ENCODE measurements at regions not wholly inside any gene's neighbourhood (a gene's known extent, or its start where the extent isn't known, plus 50 kb on each side); places are given as distances from the start of the nearest gene placed in this dataset.

- no peaks in the 10 kb centered on the region for H3K27me3 ChIP-seq
- H3K9ac ChIP-seq = no peak overlapping the region
- H3K9me3 ChIP-seq = no peaks in the 10 kb centered on the region
- H3K4me1 ChIP-seq = no peaks in the 10 kb centered on the region
- no peak overlapping the region for H3K27ac ChIP-seq
- TF ChIP-seq Cebpa-rat (IDR thresholded peaks at IDR 0.05) = no peak
- H3K36me3 ChIP-seq = no peaks in the 10 kb centered on the region
- H3K4me3 ChIP-seq = no peak overlapping the region
- H3K4me2 ChIP-seq = no peak overlapping the region
- H4K20me1 ChIP-seq = no peaks in the 10 kb centered on the region
Observed at GRCh38 chr12:114968727-114969126, 284.8 kb upstream of the TBX3 start.

- Histone ChIP-seq H4K20me1 (no peaks in the 10 kb centered on the region), H3K27ac (no peak overlapping the region)
- TF ChIP-seq Cebpa-rat (IDR thresholded peaks at IDR 0.05) = no peak
Observed at GRCh38 chr12:114967151-114967550, 283.2 kb upstream of the TBX3 start.

GRCh38 chr12:114964841-114965240 lies 280.9 kb upstream of the TBX3 start:
- H3K4me1 ChIP-seq = no peaks in the 10 kb centered on the region
- no peaks in the 10 kb centered on the region for H4K20me1 ChIP-seq
- no peaks in the 10 kb centered on the region for H3K27me3 ChIP-seq
- H3K4me3 ChIP-seq = no peak overlapping the region
- no peak overlapping the region for H3K4me2 ChIP-seq
- H3K9ac ChIP-seq = no peak overlapping the region
- no peaks in the 10 kb centered on the region for H3K36me3 ChIP-seq
- no peak overlapping the region for H3K27ac ChIP-seq
- TF ChIP-seq Cebpa-rat (IDR thresholded peaks at IDR 0.05) = no peak
- no peaks in the 10 kb centered on the region for H3K9me3 ChIP-seq

More at GRCh38 chr12:114967151-114967550, 283.2 kb upstream of the TBX3 start:
- H3K9me3 ChIP-seq = no peaks in the 10 kb centered on the region
- no peak overlapping the region for H3K9ac ChIP-seq
- H3K4me3 ChIP-seq = no peak overlapping the region
- H3K36me3 ChIP-seq = no peaks in the 10 kb centered on the region
- no peak overlapping the region for H3K4me2 ChIP-seq
- no peaks in the 10 kb centered on the region for H3K4me1 ChIP-seq
- H3K27me3 ChIP-seq = no peaks in the 10 kb centered on the region

- H3K27me3 ChIP-seq = no peaks in the 10 kb centered on the region
- no peak overlapping the region for H3K4me2 ChIP-seq
- H4K20me1 ChIP-seq = no peaks in the 10 kb centered on the region
- no peak for TF ChIP-seq Cebpa-rat (IDR thresholded peaks at IDR 0.05)
- H3K36me3 ChIP-seq = no peaks in the 10 kb centered on the region
- no peak overlapping the region for H3K4me3 ChIP-seq
- no peak overlapping the region for H3K9ac ChIP-seq
- H3K4me1 ChIP-seq = no peaks in the 10 kb centered on the region
- no peak overlapping the region for H3K27ac ChIP-seq
- H3K9me3 ChIP-seq = no peaks in the 10 kb centered on the region
Observed at GRCh38 chr12:114963846-114964245, 279.9 kb upstream of the TBX3 start.

GRCh38 chr12:114961491-114961890 lies 277.5 kb upstream of the TBX3 start:
- no peaks in the 10 kb centered on the region for H3K36me3 ChIP-seq
- TF ChIP-seq Cebpa-rat (IDR thresholded peaks at IDR 0.05) = no peak
- no peaks in the 10 kb centered on the region for H3K9me3 ChIP-seq
- H3K27me3 ChIP-seq = no peaks in the 10 kb centered on the region
- no peak overlapping the region for H3K4me2 ChIP-seq
- H3K9ac ChIP-seq = no peak overlapping the region
- H3K4me1 ChIP-seq = no peaks in the 10 kb centered on the region
- H4K20me1 ChIP-seq = no peaks in the 10 kb centered on the region
- H3K27ac ChIP-seq = no peak overlapping the region
- H3K4me3 ChIP-seq = no peak overlapping the region

- H3K4me3 ChIP-seq = no peak overlapping the region
- no peaks in the 10 kb centered on the region for H3K27me3 ChIP-seq
- no peak overlapping the region for H3K27ac ChIP-seq
- H3K9ac ChIP-seq = no peak overlapping the region
- no peaks in the 10 kb centered on the region for H3K9me3 ChIP-seq
- no peaks in the 10 kb centered on the region for H3K36me3 ChIP-seq
- no peak for TF ChIP-seq Cebpa-rat (IDR thresholded peaks at IDR 0.05)
- no peaks in the 10 kb centered on the region for H4K20me1 ChIP-seq
- no peaks in the 10 kb centered on the region for H3K4me1 ChIP-seq
- no peak overlapping the region for H3K4me2 ChIP-seq
Observed at GRCh38 chr12:114958538-114958937, 274.6 kb upstream of the TBX3 start.

GRCh38 chr12:114957225-114957624 lies 273.2 kb upstream of the TBX3 start:
- no peak overlapping the region for H3K4me2 ChIP-seq
- no peaks in the 10 kb centered on the region for H4K20me1 ChIP-seq
- H3K4me3 ChIP-seq = no peak overlapping the region
- TF ChIP-seq Cebpa-rat (IDR thresholded peaks at IDR 0.05) = no peak
- no peaks in the 10 kb centered on the region for H3K36me3 ChIP-seq
- H3K27me3 ChIP-seq = no peaks in the 10 kb centered on the region
- H3K9ac ChIP-seq = no peak overlapping the region
- no peak overlapping the region for H3K27ac ChIP-seq
- no peaks in the 10 kb centered on the region for H3K4me1 ChIP-seq
- H3K9me3 ChIP-seq = no peaks in the 10 kb centered on the region

- H4K20me1 ChIP-seq = no peaks in the 10 kb centered on the region
- H3K9ac ChIP-seq = no peak overlapping the region
- H3K36me3 ChIP-seq = no peaks in the 10 kb centered on the region
- H3K4me2 ChIP-seq = no peak overlapping the region
- H3K9me3 ChIP-seq = no peaks in the 10 kb centered on the region
- TF ChIP-seq Cebpa-rat (IDR thresholded peaks at IDR 0.05) = no peak
- H3K4me1 ChIP-seq = no peaks in the 10 kb centered on the region
- H3K4me3 ChIP-seq = no peak overlapping the region
- H3K27me3 ChIP-seq = no peaks in the 10 kb centered on the region
- H3K27ac ChIP-seq = no peak overlapping the region
Observed at GRCh38 chr12:114955414-114956014, 271.5 kb upstream of the TBX3 start.

- Histone ChIP-seq H3K4me3 (no peak overlapping the region), H3K9ac (no peak overlapping the region), H3K36me3 (no peaks in the 10 kb centered on the region), H3K4me2 (no peak overlapping the region), H3K27ac (no peak overlapping the region), H3K9me3 (no peaks in the 10 kb centered on the region), H3K4me1 (no peaks in the 10 kb centered on the region), H4K20me1 (no peaks in the 10 kb centered on the region), H3K27me3 (no peaks in the 10 kb centered on the region)
- no peak for TF ChIP-seq Cebpa-rat (IDR thresholded peaks at IDR 0.05)
Observed at GRCh38 chr12:114954511-114955055, 270.6 kb upstream of the TBX3 start.

- no peaks in the 10 kb centered on the region for H3K36me3 ChIP-seq
- no peak overlapping the region for H3K9ac ChIP-seq
- H3K4me1 ChIP-seq = no peaks in the 10 kb centered on the region
- no peak overlapping the region for H3K4me3 ChIP-seq
- no peaks in the 10 kb centered on the region for H3K9me3 ChIP-seq
- H4K20me1 ChIP-seq = no peaks in the 10 kb centered on the region
- no peak for TF ChIP-seq Cebpa-rat (IDR thresholded peaks at IDR 0.05)
- no peak overlapping the region for H3K27ac ChIP-seq
- no peak overlapping the region for H3K4me2 ChIP-seq
- no peaks in the 10 kb centered on the region for H3K27me3 ChIP-seq
Observed at GRCh38 chr12:114952573-114953271, 268.7 kb upstream of the TBX3 start.

Measured in BLaER1 (cell line).